GM23338 (cell line): ENCODE measurements at regions not wholly inside any gene's neighbourhood (a gene's known extent, or its start where the extent isn't known, plus 50 kb on each side); places are given as distances from the start of the nearest gene placed in this dataset.

Experiments used
- ATAC-seq: fragments of 200-7000 bp; cut with Tn5 transposase; 3 replicates; pipeline ENCODE4 v1.9.1; 2020
- DNase-seq: peaks from one replicate; pipeline ENCODE4 v3.0.0-alpha.2; 2015; ENCODE audit warnings: low spot score
- H2AFZ ChIP-seq: fragments of 200-600 bp; sonication (generic); 2 replicates; pipeline ENCODE4 v1.8.0; 2016; ENCODE audit warnings: antibody characterized with exemption, mild to moderate bottlenecking, moderate library complexity
- H3F3A ChIP-seq: fragments of 200-600 bp; sonication (generic); replicated peaks from 2 replicates; pipeline ENCODE4 v1.8.0; 2017; ENCODE audit warnings: antibody characterized with exemption, mixed run types, low read depth
- H3K27ac ChIP-seq: fragments of 200-600 bp; sonication (generic); 2 replicates; pipeline ENCODE4 v1.6.1; 2016; ENCODE audit warnings: low read depth
- H3K27me3 ChIP-seq: fragments of 200-600 bp; sonication (generic); 2 replicates; pipeline ENCODE4 v1.8.0; 2016; ENCODE audit warnings: mild to moderate bottlenecking, mixed run types, moderate library complexity; ENCODE audit not compliant: insufficient read depth
- H3K36me3 ChIP-seq: fragments of 200-600 bp; sonication (generic); 2 replicates; pipeline ENCODE4 v1.8.0; 2016; ENCODE audit warnings: mild to moderate bottlenecking; ENCODE audit not compliant: insufficient read depth
- H3K4me1 ChIP-seq: fragments of 200-600 bp; sonication (generic); 2 replicates; pipeline ENCODE4 v1.8.0; 2016; ENCODE audit warnings: mild to moderate bottlenecking, moderate library complexity; ENCODE audit not compliant: insufficient read depth
- H3K4me2 ChIP-seq: fragments of 200-600 bp; sonication (generic); 2 replicates; pipeline ENCODE4 v1.7.1; 2017; ENCODE audit warnings: mixed run types
- H3K4me3 ChIP-seq: fragments of 200-600 bp; sonication (generic); 2 replicates; pipeline ENCODE4 v1.6.1; 2016; ENCODE audit warnings: mixed run types
- H3K79me2 ChIP-seq: fragments of 200-600 bp; sonication (generic); replicated peaks from 2 replicates; pipeline ENCODE4 v1.8.0; 2017; ENCODE audit warnings: mild to moderate bottlenecking; ENCODE audit not compliant: insufficient read depth
- H3K9me2 ChIP-seq: fragments of 200-600 bp; sonication (generic); 2 replicates; pipeline ENCODE4 v1.8.0; 2017; ENCODE audit not compliant: insufficient read depth
- H4K20me1 ChIP-seq: fragments of 200-600 bp; sonication (generic); replicated peaks from 2 replicates; pipeline ENCODE4 v1.8.0; 2017; ENCODE audit warnings: mild to moderate bottlenecking; ENCODE audit not compliant: insufficient read depth
- H3K27ac Mint-ChIP-seq: 2 replicates; pipeline ENCODE4 v1.8.0; 2020; ENCODE audit warnings: inconsistent platforms, mild to moderate bottlenecking, moderate library complexity, mixed read lengths
- H3K27me3 Mint-ChIP-seq: 3 replicates; pipeline ENCODE4 v1.8.0; 2022; ENCODE audit warnings: low read depth, mild to moderate bottlenecking, moderate library complexity, mixed read lengths, inconsistent platforms; ENCODE audit not compliant: insufficient read depth, poor library complexity
- H3K36me3 Mint-ChIP-seq: 3 replicates; pipeline ENCODE4 v1.8.0; 2021; ENCODE audit warnings: low read depth, mild to moderate bottlenecking, inconsistent platforms, moderate library complexity, mixed read lengths
- H3K4me1 Mint-ChIP-seq: 3 replicates; pipeline ENCODE4 v1.8.0; 2020; ENCODE audit warnings: mild to moderate bottlenecking, inconsistent platforms, mixed read lengths
- H3K4me3 Mint-ChIP-seq: 3 replicates; pipeline ENCODE4 v1.8.0; 2021; ENCODE audit warnings: moderate library complexity, mild to moderate bottlenecking, inconsistent platforms, mixed read lengths
- H3K9me3 Mint-ChIP-seq: 3 replicates; pipeline ENCODE4 v1.8.0; 2020; ENCODE audit warnings: moderate library complexity, mild to moderate bottlenecking, inconsistent platforms, mixed read lengths
- CREB1 ChIP-seq: fragments of 250-450 bp; sonication (Bioruptor Pico); IDR thresholded peaks from 2 replicates; pipeline ENCODE4 v1.5.0; 2020; ENCODE audit warnings: low read depth, mild to moderate bottlenecking, moderate library complexity
- ETS1 ChIP-seq: IDR thresholded peaks from 2 replicates; pipeline ENCODE4 v1.6.1; 2016; ENCODE audit warnings: antibody characterized with exemption
- JUNB ChIP-seq: IDR thresholded peaks from one replicate; pipeline ENCODE4 v1.6.1; 2016; ENCODE audit warnings: antibody characterized with exemption; ENCODE audit not compliant: unreplicated experiment
- POLR2AphosphoS5 ChIP-seq: IDR thresholded peaks from 2 replicates; pipeline ENCODE4 v1.6.1; 2016; ENCODE audit warnings: antibody characterized with exemption, low read depth
- STAT1 ChIP-seq: IDR thresholded peaks from one replicate; pipeline ENCODE4 v1.6.1; 2016; ENCODE audit warnings: antibody characterized with exemption; ENCODE audit not compliant: unreplicated experiment
- TF ChIP-seq, protein P1 (sequence below): fragments of 250-450 bp; sonication (Bioruptor Pico); IDR thresholded peaks from 2 replicates; pipeline ENCODE4 v1.5.0; 2020; ENCODE audit warnings: mild to moderate bottlenecking, moderate library complexity
- TF ChIP-seq, protein P2 (sequence below), 2 experiments: fragments of 200-600 bp in 1 of 2; sonication (generic) in 1 of 2; conservative IDR thresholded peaks; 2 replicates each; pipeline versions ENCODE4 v1.5.1 to v1.6.1; 2016 to 2017; ENCODE audit warnings: antibody characterized with exemption in 2 of 2, low read depth in 2 of 2, mild to moderate bottlenecking in 2 of 2, moderate library complexity in 1 of 2

DNA sequence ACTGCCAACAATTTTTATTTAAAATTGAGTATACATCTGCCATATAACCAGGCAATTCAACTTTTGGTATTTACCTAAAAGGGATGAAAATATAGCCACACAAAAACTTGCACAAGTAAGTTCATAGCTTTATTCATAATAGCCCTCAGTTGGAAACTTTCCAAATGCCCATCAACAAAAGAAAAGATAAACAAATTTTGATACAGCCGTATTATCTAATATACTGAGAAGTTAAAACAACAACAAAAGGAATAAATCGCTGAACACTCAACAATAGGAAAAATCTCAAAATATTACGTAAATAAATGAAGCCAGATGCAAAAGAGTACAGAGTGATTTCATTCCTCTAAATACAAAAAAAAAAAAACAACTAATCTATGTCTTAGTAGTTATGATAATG is 399.2 kb upstream of the SEMA3D start (continued):
- TF ChIP-seq ETS1 (no peak), STAT1 (no peak), CREB1 (CRISPR knock-in tag) (no peak), JUNB (no peak)

DNA sequence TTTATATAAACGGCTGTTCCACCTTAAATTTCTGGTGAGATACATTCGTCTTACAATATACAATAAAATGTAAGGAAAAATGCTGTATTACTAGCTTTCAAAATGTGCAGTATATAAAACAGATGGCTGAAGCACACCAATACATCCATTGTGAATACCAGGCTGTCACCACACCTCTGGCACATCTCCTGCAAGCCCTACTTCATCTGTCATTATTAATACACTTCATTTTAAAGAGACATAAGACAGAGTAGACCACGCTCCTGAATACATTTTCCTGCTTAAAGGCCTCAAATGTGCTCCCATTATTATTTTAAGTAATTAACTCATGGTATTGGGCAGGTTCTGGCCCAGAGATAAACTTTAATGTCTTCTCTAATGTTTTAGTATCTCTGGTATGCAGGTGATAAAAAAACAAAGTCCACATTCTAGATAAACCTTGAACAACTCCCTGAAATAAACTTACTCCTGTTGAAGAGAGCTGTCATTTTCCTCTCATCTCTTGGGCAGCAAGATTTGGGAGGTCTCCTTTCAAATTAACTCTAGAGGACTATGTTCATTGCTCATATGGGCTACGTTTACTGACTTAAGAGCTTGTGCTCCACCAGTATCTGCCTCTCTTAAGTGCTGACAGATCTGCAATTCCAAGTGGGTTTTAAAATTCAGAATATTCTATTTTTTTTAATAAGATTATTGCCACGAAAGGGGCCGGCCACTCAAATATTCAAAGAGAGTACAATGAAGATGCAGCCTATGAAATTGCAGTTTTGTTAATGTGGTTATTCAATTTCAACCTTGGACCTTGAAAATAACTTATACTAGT is 396.5 kb upstream of the SEMA3D start:
- Mint-ChIP-seq H3K36me3 (no peaks in the 10 kb centered on the region), H3K9me3 (no peaks in the 10 kb centered on the region), H3K4me1 (no peaks in the 10 kb centered on the region), H3K27me3 (no peaks in the 10 kb centered on the region), H3K27ac (no peak overlapping the region), H3K4me3 (no peak overlapping the region)
- Histone ChIP-seq H3K79me2 (no peaks in the 10 kb centered on the region), H3K4me3 (no peak overlapping the region), H3K4me2 (no peak overlapping the region), H2AFZ (no peak overlapping the region), H3F3A (no peaks in the 10 kb centered on the region), H3K27ac (no peak overlapping the region), H3K4me1 (no peaks in the 10 kb centered on the region), H3K9me2 (no peaks in the 10 kb centered on the region), H3K27me3 (no peaks in the 10 kb centered on the region), H4K20me1 (no peaks in the 10 kb centered on the region), H3K36me3 (no peaks in the 10 kb centered on the region)
- no peak for ATAC-seq
- no peak for DNase-seq
- no peak for TF ChIP-seq POLR2AphosphoS5
- TF ChIP-seq CREB1 (CRISPR knock-in tag): no peak
- TF ChIP-seq, protein P1, sequence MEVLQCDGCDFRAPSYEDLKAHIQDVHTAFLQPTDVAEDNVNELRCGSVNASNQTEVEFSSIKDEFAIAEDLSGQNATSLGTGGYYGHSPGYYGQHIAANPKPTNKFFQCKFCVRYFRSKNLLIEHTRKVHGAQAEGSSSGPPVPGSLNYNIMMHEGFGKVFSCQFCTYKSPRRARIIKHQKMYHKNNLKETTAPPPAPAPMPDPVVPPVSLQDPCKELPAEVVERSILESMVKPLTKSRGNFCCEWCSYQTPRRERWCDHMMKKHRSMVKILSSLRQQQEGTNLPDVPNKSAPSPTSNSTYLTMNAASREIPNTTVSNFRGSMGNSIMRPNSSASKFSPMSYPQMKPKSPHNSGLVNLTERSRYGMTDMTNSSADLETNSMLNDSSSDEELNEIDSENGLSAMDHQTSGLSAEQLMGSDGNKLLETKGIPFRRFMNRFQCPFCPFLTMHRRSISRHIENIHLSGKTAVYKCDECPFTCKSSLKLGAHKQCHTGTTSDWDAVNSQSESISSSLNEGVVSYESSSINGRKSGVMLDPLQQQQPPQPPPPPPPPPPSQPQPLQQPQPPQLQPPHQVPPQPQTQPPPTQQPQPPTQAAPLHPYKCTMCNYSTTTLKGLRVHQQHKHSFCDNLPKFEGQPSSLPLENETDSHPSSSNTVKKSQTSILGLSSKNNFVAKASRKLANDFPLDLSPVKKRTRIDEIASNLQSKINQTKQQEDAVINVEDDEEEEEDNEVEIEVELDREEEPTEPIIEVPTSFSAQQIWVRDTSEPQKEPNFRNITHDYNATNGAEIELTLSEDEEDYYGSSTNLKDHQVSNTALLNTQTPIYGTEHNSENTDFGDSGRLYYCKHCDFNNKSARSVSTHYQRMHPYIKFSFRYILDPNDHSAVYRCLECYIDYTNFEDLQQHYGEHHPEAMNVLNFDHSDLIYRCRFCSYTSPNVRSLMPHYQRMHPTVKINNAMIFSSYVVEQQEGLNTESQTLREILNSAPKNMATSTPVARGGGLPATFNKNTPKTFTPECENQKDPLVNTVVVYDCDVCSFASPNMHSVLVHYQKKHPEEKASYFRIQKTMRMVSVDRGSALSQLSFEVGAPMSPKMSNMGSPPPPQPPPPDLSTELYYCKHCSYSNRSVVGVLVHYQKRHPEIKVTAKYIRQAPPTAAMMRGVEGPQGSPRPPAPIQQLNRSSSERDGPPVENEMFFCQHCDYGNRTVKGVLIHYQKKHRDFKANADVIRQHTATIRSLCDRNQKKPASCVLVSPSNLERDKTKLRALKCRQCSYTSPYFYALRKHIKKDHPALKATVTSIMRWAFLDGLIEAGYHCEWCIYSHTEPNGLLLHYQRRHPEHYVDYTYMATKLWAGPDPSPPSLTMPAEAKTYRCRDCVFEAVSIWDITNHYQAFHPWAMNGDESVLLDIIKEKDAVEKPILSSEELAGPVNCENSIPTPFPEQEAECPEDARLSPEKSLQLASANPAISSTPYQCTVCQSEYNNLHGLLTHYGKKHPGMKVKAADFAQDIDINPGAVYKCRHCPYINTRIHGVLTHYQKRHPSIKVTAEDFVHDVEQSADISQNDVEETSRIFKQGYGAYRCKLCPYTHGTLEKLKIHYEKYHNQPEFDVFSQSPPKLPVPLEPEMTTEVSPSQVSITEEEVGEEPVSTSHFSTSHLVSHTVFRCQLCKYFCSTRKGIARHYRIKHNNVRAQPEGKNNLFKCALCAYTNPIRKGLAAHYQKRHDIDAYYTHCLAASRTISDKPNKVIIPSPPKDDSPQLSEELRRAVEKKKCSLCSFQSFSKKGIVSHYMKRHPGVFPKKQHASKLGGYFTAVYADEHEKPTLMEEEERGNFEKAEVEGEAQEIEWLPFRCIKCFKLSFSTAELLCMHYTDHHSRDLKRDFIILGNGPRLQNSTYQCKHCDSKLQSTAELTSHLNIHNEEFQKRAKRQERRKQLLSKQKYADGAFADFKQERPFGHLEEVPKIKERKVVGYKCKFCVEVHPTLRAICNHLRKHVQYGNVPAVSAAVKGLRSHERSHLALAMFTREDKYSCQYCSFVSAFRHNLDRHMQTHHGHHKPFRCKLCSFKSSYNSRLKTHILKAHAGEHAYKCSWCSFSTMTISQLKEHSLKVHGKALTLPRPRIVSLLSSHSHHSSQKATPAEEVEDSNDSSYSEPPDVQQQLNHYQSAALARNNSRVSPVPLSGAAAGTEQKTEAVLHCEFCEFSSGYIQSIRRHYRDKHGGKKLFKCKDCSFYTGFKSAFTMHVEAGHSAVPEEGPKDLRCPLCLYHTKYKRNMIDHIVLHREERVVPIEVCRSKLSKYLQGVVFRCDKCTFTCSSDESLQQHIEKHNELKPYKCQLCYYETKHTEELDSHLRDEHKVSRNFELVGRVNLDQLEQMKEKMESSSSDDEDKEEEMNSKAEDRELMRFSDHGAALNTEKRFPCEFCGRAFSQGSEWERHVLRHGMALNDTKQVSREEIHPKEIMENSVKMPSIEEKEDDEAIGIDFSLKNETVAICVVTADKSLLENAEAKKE (CRISPR knock-in tag): no peak
- TF ChIP-seq STAT1: no peak
- TF ChIP-seq, protein P2, sequence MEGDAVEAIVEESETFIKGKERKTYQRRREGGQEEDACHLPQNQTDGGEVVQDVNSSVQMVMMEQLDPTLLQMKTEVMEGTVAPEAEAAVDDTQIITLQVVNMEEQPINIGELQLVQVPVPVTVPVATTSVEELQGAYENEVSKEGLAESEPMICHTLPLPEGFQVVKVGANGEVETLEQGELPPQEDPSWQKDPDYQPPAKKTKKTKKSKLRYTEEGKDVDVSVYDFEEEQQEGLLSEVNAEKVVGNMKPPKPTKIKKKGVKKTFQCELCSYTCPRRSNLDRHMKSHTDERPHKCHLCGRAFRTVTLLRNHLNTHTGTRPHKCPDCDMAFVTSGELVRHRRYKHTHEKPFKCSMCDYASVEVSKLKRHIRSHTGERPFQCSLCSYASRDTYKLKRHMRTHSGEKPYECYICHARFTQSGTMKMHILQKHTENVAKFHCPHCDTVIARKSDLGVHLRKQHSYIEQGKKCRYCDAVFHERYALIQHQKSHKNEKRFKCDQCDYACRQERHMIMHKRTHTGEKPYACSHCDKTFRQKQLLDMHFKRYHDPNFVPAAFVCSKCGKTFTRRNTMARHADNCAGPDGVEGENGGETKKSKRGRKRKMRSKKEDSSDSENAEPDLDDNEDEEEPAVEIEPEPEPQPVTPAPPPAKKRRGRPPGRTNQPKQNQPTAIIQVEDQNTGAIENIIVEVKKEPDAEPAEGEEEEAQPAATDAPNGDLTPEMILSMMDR (conservative IDR thresholded peaks at IDR 0.05; ENCODE audit: low read depth in 2 of 2): no peak
